IMR-90 (cell line): ENCODE measurements at regions not wholly inside any gene's neighbourhood (a gene's known extent, or its start where the extent isn't known, plus 50 kb on each side); places are given as distances from the start of the nearest gene placed in this dataset.

ENCODE experiments used
- ATAC-seq: fragments of 200-7000 bp; cut with Tn5 transposase; 2 replicates; pipeline ENCODE4 v1.9.1; 2020; ENCODE audit warnings: low read depth, mild to moderate bottlenecking, moderate library complexity
- BruUV-seq: library from RNA; stranded (reverse); fragments of 400-500 nt; replicated peaks from 2 replicates; lab custom pipeline; 2021; lab: Mats Ljungman, UMichigan
- CTCF ChIA-PET: fragments of 300-600 bp; formaldehyde crosslinking; extraction: SDS; loops from one replicate; lab custom pipeline; 2021; ENCODE audit warnings: antibody characterized with exemption; lab: Yijun Ruan, JAX
- POLR2A ChIA-PET: fragments of 300-600 bp; sonication (Branson Sonifier 250); formaldehyde crosslinking; loops from one replicate; lab custom pipeline; 2022; ENCODE audit warnings: antibody characterized with exemption; ENCODE audit not compliant: unreplicated experiment; lab: Charles Lee
- DNase-seq: peaks from one replicate; pipeline ENCODE4 v3.0.0; 2013
- H2AFZ ChIP-seq: replicated peaks from 2 replicates; pipeline ENCODE3; 2013; ENCODE audit warnings: low read length, mild to moderate bottlenecking; ENCODE audit not compliant: poor library complexity
- H2AK5ac ChIP-seq: 2 replicates; pipeline ENCODE4 v1.6.1; 2013; ENCODE audit warnings: low read depth, low read length, inconsistent platforms
- H2AK9ac ChIP-seq: replicated peaks from 2 replicates; pipeline ENCODE3; 2013; ENCODE audit warnings: mild to moderate bottlenecking, low read depth, low read length, moderate library complexity; ENCODE audit not compliant: poor library complexity
- H2BK120ac ChIP-seq: 2 replicates; pipeline ENCODE4 v1.6.1; 2013; ENCODE audit warnings: low read depth, low read length, inconsistent platforms
- H2BK15ac ChIP-seq: 3 replicates; pipeline ENCODE4 v1.6.1; 2013; ENCODE audit warnings: low read depth, low read length, inconsistent platforms
- H2BK20ac ChIP-seq: 2 replicates; pipeline ENCODE4 v1.6.1; 2013; ENCODE audit warnings: low read depth, mild to moderate bottlenecking, inconsistent platforms, low read length, moderate library complexity
- H2BK5ac ChIP-seq: 2 replicates; pipeline ENCODE4 v1.6.1; 2013; ENCODE audit warnings: mild to moderate bottlenecking, low read depth, low read length, inconsistent platforms; ENCODE audit not compliant: poor library complexity, severe bottlenecking
- H3K14ac ChIP-seq: replicated peaks from 2 replicates; pipeline ENCODE4 v1.6.1; 2013; ENCODE audit warnings: low read depth, low read length, inconsistent platforms
- H3K18ac ChIP-seq: 2 replicates; pipeline ENCODE4 v1.6.1; 2013; ENCODE audit warnings: low read depth, low read length, control low read depth
- H3K23ac ChIP-seq: 2 replicates; pipeline ENCODE4 v1.6.1; 2013; ENCODE audit warnings: low read depth, low read length, inconsistent platforms
- H3K27ac ChIP-seq: 2 replicates; pipeline ENCODE4 v1.5.1; 2013; ENCODE audit warnings: mild to moderate bottlenecking, control low read depth, low read length; ENCODE audit not compliant: insufficient read depth
- H3K27me3 ChIP-seq: 2 replicates; pipeline ENCODE4 v1.6.1; 2013; ENCODE audit warnings: low read length; ENCODE audit not compliant: control insufficient read depth, insufficient read depth
- H3K36me3 ChIP-seq: 2 replicates; pipeline ENCODE4 v1.6.1; 2013; ENCODE audit warnings: low read length, mixed read lengths; ENCODE audit not compliant: control insufficient read depth, insufficient read depth
- H3K4ac ChIP-seq: 2 replicates; pipeline ENCODE4 v1.6.1; 2013; ENCODE audit warnings: low read depth, low read length, inconsistent platforms
- H3K4me1 ChIP-seq: 2 replicates; pipeline ENCODE4 v1.6.1; 2013; ENCODE audit warnings: low read length, mixed read lengths; ENCODE audit not compliant: control insufficient read depth, insufficient read depth
- H3K4me2 ChIP-seq: 2 replicates; pipeline ENCODE4 v1.6.1; 2013; ENCODE audit warnings: low read depth, mild to moderate bottlenecking, control low read depth, low read length, moderate library complexity
- H3K4me3 ChIP-seq: 2 replicates; pipeline ENCODE4 v1.5.1; 2013; ENCODE audit warnings: low read depth, mild to moderate bottlenecking, control low read depth, low read length, moderate library complexity; ENCODE audit not compliant: insufficient read depth
- H3K56ac ChIP-seq: 2 replicates; pipeline ENCODE4 v1.6.1; 2013; ENCODE audit warnings: low read length, inconsistent platforms; ENCODE audit not compliant: insufficient read depth; ENCODE audit errors: extremely low read depth
- H3K79me1 ChIP-seq, 2 experiments: 2 replicates each; pipeline ENCODE4 v1.6.1; 2013; ENCODE audit warnings: low read length in 2 of 2, inconsistent platforms in 1 of 2, low read depth in 1 of 2
- H3K9ac ChIP-seq: 2 replicates; pipeline ENCODE4 v1.6.1; 2013; ENCODE audit warnings: low read depth, low read length, control low read depth
- H3K9me1 ChIP-seq: 2 replicates; pipeline ENCODE4 v1.6.1; 2013; ENCODE audit warnings: low read length, inconsistent platforms; ENCODE audit not compliant: insufficient read depth
- H3K9me3 ChIP-seq: 2 replicates; pipeline ENCODE4 v1.6.1; 2013; ENCODE audit warnings: low read length; ENCODE audit not compliant: control insufficient read depth, insufficient read depth
- H4K20me1 ChIP-seq: 2 replicates; pipeline ENCODE4 v1.6.1; 2013; ENCODE audit warnings: low read length, inconsistent platforms; ENCODE audit not compliant: insufficient read depth
- H4K5ac ChIP-seq: 2 replicates; pipeline ENCODE4 v1.6.1; 2013; ENCODE audit warnings: mild to moderate bottlenecking, low read depth, low read length, control low read depth
- H4K8ac ChIP-seq, 2 experiments: 2 replicates each; pipeline ENCODE4 v1.6.1; 2013; ENCODE audit warnings: low read depth in 2 of 2, low read length in 2 of 2, control low read depth in 1 of 2, inconsistent platforms in 1 of 2
- H4K91ac ChIP-seq: 2 replicates; pipeline ENCODE4 v1.6.1; 2013; ENCODE audit warnings: low read depth, low read length, inconsistent platforms; ENCODE audit not compliant: insufficient read depth
- BHLHE40 ChIP-seq: fragments of 150-350 bp; IDR thresholded peaks from 2 replicates; pipeline ENCODE4 v1.6.1; 2016; ENCODE audit warnings: mild to moderate bottlenecking, low read depth, low read length
- CHD1 ChIP-seq: IDR thresholded peaks from 2 replicates; pipeline ENCODE4 v1.6.1; 2012; ENCODE audit warnings: low read depth, low read length, improper control_type of control experiment
- CTCF ChIP-seq: conservative IDR thresholded peaks from 2 replicates; pipeline ENCODE4 v1.5.1; 2012; ENCODE audit warnings: mild to moderate bottlenecking, low read depth, low read length, improper control_type of control experiment
- MAFK ChIP-seq: IDR thresholded peaks from 2 replicates; pipeline ENCODE4 v1.6.1; 2012; ENCODE audit warnings: low read depth, low read length, improper control_type of control experiment
- MAZ ChIP-seq: IDR thresholded peaks from 2 replicates; pipeline ENCODE4 v1.6.1; 2012; ENCODE audit warnings: low read depth, mild to moderate bottlenecking, low read length, improper control_type of control experiment, moderate library complexity, borderline replicate concordance
- MXI1 ChIP-seq: IDR thresholded peaks from 2 replicates; pipeline ENCODE4 v1.6.1; 2012; ENCODE audit warnings: low read depth, mild to moderate bottlenecking, low read length, moderate library complexity, borderline replicate concordance
- NFE2L2 ChIP-seq: fragments of 150-350 bp; IDR thresholded peaks from 2 replicates; pipeline ENCODE4 v1.6.1; 2016; ENCODE audit warnings: low read depth, mild to moderate bottlenecking, low read length
- RAD21 ChIP-seq: IDR thresholded peaks from 2 replicates; pipeline ENCODE4 v1.6.1; 2012; ENCODE audit warnings: low read length, improper control_type of control experiment
- SMC3 ChIP-seq: fragments of 150-350 bp; IDR thresholded peaks from 2 replicates; pipeline ENCODE4 v1.6.1; 2016; ENCODE audit warnings: low read depth, mild to moderate bottlenecking, antibody characterized with exemption, low read length, moderate library complexity
- USF2 ChIP-seq: fragments of 150-350 bp; IDR thresholded peaks from 2 replicates; pipeline ENCODE4 v1.6.1; 2017; ENCODE audit warnings: mild to moderate bottlenecking, antibody characterized with exemption, low read length, low read depth
- WGBS, 2 experiments: methylation state at CpG; one replicate each; pipeline versions ENCODE4 v1.1.5 to v1.1.7; 2013; ENCODE audit warnings: missing lambda C conversion rate in 2 of 2; ENCODE audit not compliant: insufficient read length in 1 of 2; ENCODE audit errors: extremely low coverage in 2 of 2; 5-methylcytosine and 5-hydroxymethylcytosine counted together
- dilution Hi-C: fragments of 300-500 bp; cut with HindIII; formaldehyde crosslinking; loops from one replicate; pipeline ENCODE4 v1.14.3; 2018; ENCODE audit warnings: low sequenced_read_pairs; ENCODE audit not compliant: unreplicated experiment
- in situ Hi-C: fragments of 300-500 bp; cut with MboI; formaldehyde crosslinking; loops from 3 replicates; pipeline ENCODE4 v1.14.3; 2019; ENCODE audit warnings: low sequenced_read_pairs, inconsistent platforms, mixed read lengths
- intact Hi-C: fragments of 100-400 bp; cut with micrococcal nuclease; formaldehyde crosslinking; loops from 2 replicates; pipeline ENCODE4 v1.10.0; 2022

- Histone ChIP-seq H3K4me3 (no peak overlapping the region), H4K20me1 (no peaks in the 10 kb centered on the region), H3K9me3 (peaks cover 4% of the 10 kb centered on the region; the same call in 1 of the 2 replicates), H2BK120ac (no peak overlapping the region), H2AFZ (no peak overlapping the region), H2AK5ac (no peak overlapping the region), H3K27me3 (no peaks in the 10 kb centered on the region; the same call in 1 of the 2 replicates), H3K79me1 (no peaks in the 10 kb centered on the region), H3K9me1 (no peaks in the 10 kb centered on the region), H3K56ac (no peak overlapping the region), H3K4me2 (no peak overlapping the region), H3K18ac (no peak overlapping the region), H2BK5ac (no peak overlapping the region), H2AK9ac (no peak overlapping the region), H3K14ac (no peak overlapping the region), H3K36me3 (no peaks in the 10 kb centered on the region), H4K8ac (no peak overlapping the region), H4K5ac (no peak overlapping the region), H3K9ac (no peak overlapping the region), H3K23ac (no peak overlapping the region), H4K91ac (no peak overlapping the region), H3K4me1 (no peaks in the 10 kb centered on the region), H2BK15ac (no peak overlapping the region), H3K4ac (no peak overlapping the region), H2BK20ac (no peak overlapping the region), H3K27ac (no peak overlapping the region)
- ChIA-PET POLR2A (no interaction called here), CTCF (no interaction called here)
- in situ Hi-C loops, result no loop called here
- dilution Hi-C loops, result no loop called here
- ATAC-seq (no peak), DNase-seq (no peak)
- intact Hi-C loops, result no loop called here
- no CpG with 5 or more reads among the region's 2 CpGs for WGBS, 2 experiments
- TF ChIP-seq MAZ, result no peak
- no peak for TF ChIP-seq BHLHE40
- TF ChIP-seq SMC3, result no peak
- TF ChIP-seq CHD1, result no peak
- no peak for TF ChIP-seq MAFK
- no peak for TF ChIP-seq CTCF
- TF ChIP-seq RAD21, result no peak
- no peak for TF ChIP-seq MXI1
- TF ChIP-seq USF2, result no peak
- no peak for TF ChIP-seq NFE2L2
- BruUV-seq, result no TSS peak
Observed at GRCh38 chr18:75912829-75913228, 485.3 kb upstream of the SMIM21 start.
